Neural cell (in vitro differentiated cells): ENCODE measurements at regions not wholly inside any gene's neighbourhood (a gene's known extent, or its start where the extent isn't known, plus 50 kb on each side); places are given as distances from the start of the nearest gene placed in this dataset.

ENCODE experiments used
- H2AFZ ChIP-seq: fragments of 200-600, 300-800 bp; sonication (generic), shearing (Covaris generic); 2 replicates; pipeline ENCODE4 v1.6.0; 2014; ENCODE audit warnings: low read depth, mild to moderate bottlenecking, antibody characterized with exemption, low read length, moderate library complexity
- H3F3A ChIP-seq: fragments of 200-600 bp; shearing (Covaris generic); 2 replicates; pipeline ENCODE4 v1.6.1; 2016; ENCODE audit warnings: mild to moderate bottlenecking, moderate library complexity, mixed read lengths, antibody characterized with exemption, low read length; ENCODE audit not compliant: insufficient read depth, poor library complexity, severe bottlenecking
- H3K27ac ChIP-seq: fragments of 200-600, 300-800 bp; sonication (generic), shearing (Covaris generic); 2 replicates; pipeline ENCODE4 v1.5.1; 2014; ENCODE audit warnings: mild to moderate bottlenecking, low read length, moderate library complexity
- H3K27me3 ChIP-seq: fragments of 300-800, 200-600 bp; sonication (generic), shearing (Covaris generic); 2 replicates; pipeline ENCODE4 v1.6.0; 2014; ENCODE audit warnings: mild to moderate bottlenecking, low read depth, low read length, moderate library complexity; ENCODE audit not compliant: insufficient read depth
- H3K36me3 ChIP-seq: fragments of 300-800, 200-600 bp; sonication (generic), shearing (Covaris generic); 2 replicates; pipeline ENCODE4 v1.5.1; 2014; ENCODE audit warnings: mild to moderate bottlenecking, antibody characterized with exemption, low read length, moderate library complexity; ENCODE audit not compliant: insufficient read depth
- H3K4me2 ChIP-seq: fragments of 300-800, 200-600 bp; sonication (generic), shearing (Covaris generic); 2 replicates; pipeline ENCODE4 v1.6.0; 2014; ENCODE audit warnings: mild to moderate bottlenecking, low read length
- H3K4me3 ChIP-seq: fragments of 300-800, 200-600 bp; sonication (generic), shearing (Covaris generic); 2 replicates; pipeline ENCODE4 v1.5.1; 2014; ENCODE audit warnings: mild to moderate bottlenecking, low read length, moderate library complexity
- H3K79me2 ChIP-seq: fragments of 200-600 bp; shearing (Covaris generic); replicated peaks from 2 replicates; pipeline ENCODE4 v1.6.0; 2014; ENCODE audit warnings: mild to moderate bottlenecking, low read length, moderate library complexity; ENCODE audit not compliant: insufficient read depth
- H3K9ac ChIP-seq: fragments of 300-800, 200-600 bp; sonication (generic), shearing (Covaris generic); 2 replicates; pipeline ENCODE4 v1.6.1; 2016; ENCODE audit warnings: mild to moderate bottlenecking, low read length, mixed read lengths
- H3K9me2 ChIP-seq: fragments of 200-600 bp; shearing (Covaris generic); 2 replicates; pipeline ENCODE4 v1.6.1; 2016; ENCODE audit warnings: mild to moderate bottlenecking, low read length, mixed read lengths; ENCODE audit not compliant: insufficient read depth
- H3K9me3 ChIP-seq: fragments of 200-600, 300-800 bp; sonication (generic), shearing (Covaris generic); 2 replicates; pipeline ENCODE4 v1.6.1; 2016; ENCODE audit warnings: mild to moderate bottlenecking, mixed run types, low read length, moderate library complexity, mixed read lengths
- H4K20me1 ChIP-seq: fragments of 200-600 bp; shearing (Covaris generic); 2 replicates; pipeline ENCODE4 v1.6.1; 2016; ENCODE audit warnings: mild to moderate bottlenecking, mixed run types; ENCODE audit not compliant: insufficient read depth
- EP300 ChIP-seq: fragments of 450-650 bp; conservative IDR thresholded peaks from 2 replicates; pipeline ENCODE4 v1.6.1; 2014; ENCODE audit warnings: antibody characterized with exemption, mild to moderate bottlenecking, moderate library complexity; ENCODE audit not compliant: poor library complexity, severe bottlenecking
- EZH2 ChIP-seq: fragments of 200-600, 300-800 bp; shearing (Covaris generic), sonication (generic); IDR thresholded peaks from 2 replicates; pipeline ENCODE4 v1.6.1; 2014; ENCODE audit warnings: antibody characterized with exemption, low read length, borderline replicate concordance, mild to moderate bottlenecking; ENCODE audit not compliant: insufficient read depth, poor library complexity, severe bottlenecking
- MXI1 ChIP-seq: fragments of 450-650 bp; conservative IDR thresholded peaks from 2 replicates; pipeline ENCODE4 v1.6.1; 2014; ENCODE audit warnings: antibody characterized with exemption, mild to moderate bottlenecking; ENCODE audit not compliant: poor library complexity, severe bottlenecking
- POLR2AphosphoS5 ChIP-seq: IDR thresholded peaks from 2 replicates; pipeline ENCODE4 v1.6.1; 2012
- RAD21 ChIP-seq: fragments of 450-650 bp; conservative IDR thresholded peaks from 2 replicates; pipeline ENCODE4 v1.6.1; 2014; ENCODE audit warnings: antibody characterized with exemption, mild to moderate bottlenecking, moderate library complexity
- SMC3 ChIP-seq: fragments of 450-650 bp; conservative IDR thresholded peaks from 2 replicates; pipeline ENCODE4 v1.6.1; 2014; ENCODE audit warnings: antibody characterized with exemption, mild to moderate bottlenecking, moderate library complexity; ENCODE audit not compliant: poor library complexity
- TAF1 ChIP-seq: IDR thresholded peaks from 2 replicates; pipeline ENCODE4 v1.6.1; 2012; ENCODE audit warnings: low read depth
- TF ChIP-seq, protein P1 (sequence below): fragments of 450-650 bp; IDR thresholded peaks from 2 replicates; pipeline ENCODE4 v1.5.1; 2014; ENCODE audit warnings: antibody characterized with exemption, mild to moderate bottlenecking, moderate library complexity; ENCODE audit not compliant: poor library complexity, severe bottlenecking
- TF ChIP-seq, protein P2 (sequence below): IDR thresholded peaks from 2 replicates; pipeline ENCODE4 v1.6.1; 2012; ENCODE audit warnings: borderline replicate concordance

DNA sequence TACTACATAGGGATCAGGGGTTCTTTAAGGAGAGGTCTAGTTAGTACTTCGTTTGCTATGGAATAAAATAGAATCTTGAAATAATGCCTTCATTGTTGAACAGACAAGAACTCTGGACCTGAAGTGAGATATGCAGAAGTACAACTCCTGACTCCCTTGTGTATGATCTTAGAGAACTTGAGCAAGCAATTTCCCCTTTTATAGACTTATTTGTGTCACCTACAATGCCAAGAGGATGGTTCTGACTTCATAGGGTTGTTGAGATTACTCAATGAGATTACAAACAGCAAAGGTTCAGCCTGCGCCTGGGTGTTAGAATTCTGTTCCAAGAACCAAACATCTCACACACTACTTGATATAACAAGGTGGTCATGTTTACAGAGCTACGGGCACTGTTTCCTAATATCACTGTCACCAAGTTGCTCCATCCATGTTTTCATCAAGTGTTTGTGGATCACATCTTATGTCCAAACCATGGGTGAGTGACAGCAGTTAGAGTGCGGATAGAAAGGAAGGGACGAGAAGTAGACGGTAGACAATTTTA lies 76.7 kb upstream of the ADAMTS9 start:
- no peaks in the 10 kb centered on the region for H3K36me3 ChIP-seq
- no peaks in the 10 kb centered on the region for H3K79me2 ChIP-seq
- H3K9ac ChIP-seq: no peak overlapping the region
- no peaks in the 10 kb centered on the region for H3K9me3 ChIP-seq
- H3F3A ChIP-seq: no peaks in the 10 kb centered on the region
- H3K27me3 ChIP-seq: no peaks in the 10 kb centered on the region
- no peaks in the 10 kb centered on the region for H3K9me2 ChIP-seq
- H3K4me3 ChIP-seq: no peak overlapping the region
- H4K20me1 ChIP-seq: no peaks in the 10 kb centered on the region
- TF ChIP-seq, protein P1, sequence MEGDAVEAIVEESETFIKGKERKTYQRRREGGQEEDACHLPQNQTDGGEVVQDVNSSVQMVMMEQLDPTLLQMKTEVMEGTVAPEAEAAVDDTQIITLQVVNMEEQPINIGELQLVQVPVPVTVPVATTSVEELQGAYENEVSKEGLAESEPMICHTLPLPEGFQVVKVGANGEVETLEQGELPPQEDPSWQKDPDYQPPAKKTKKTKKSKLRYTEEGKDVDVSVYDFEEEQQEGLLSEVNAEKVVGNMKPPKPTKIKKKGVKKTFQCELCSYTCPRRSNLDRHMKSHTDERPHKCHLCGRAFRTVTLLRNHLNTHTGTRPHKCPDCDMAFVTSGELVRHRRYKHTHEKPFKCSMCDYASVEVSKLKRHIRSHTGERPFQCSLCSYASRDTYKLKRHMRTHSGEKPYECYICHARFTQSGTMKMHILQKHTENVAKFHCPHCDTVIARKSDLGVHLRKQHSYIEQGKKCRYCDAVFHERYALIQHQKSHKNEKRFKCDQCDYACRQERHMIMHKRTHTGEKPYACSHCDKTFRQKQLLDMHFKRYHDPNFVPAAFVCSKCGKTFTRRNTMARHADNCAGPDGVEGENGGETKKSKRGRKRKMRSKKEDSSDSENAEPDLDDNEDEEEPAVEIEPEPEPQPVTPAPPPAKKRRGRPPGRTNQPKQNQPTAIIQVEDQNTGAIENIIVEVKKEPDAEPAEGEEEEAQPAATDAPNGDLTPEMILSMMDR: no peak
- TF ChIP-seq, protein P2, sequence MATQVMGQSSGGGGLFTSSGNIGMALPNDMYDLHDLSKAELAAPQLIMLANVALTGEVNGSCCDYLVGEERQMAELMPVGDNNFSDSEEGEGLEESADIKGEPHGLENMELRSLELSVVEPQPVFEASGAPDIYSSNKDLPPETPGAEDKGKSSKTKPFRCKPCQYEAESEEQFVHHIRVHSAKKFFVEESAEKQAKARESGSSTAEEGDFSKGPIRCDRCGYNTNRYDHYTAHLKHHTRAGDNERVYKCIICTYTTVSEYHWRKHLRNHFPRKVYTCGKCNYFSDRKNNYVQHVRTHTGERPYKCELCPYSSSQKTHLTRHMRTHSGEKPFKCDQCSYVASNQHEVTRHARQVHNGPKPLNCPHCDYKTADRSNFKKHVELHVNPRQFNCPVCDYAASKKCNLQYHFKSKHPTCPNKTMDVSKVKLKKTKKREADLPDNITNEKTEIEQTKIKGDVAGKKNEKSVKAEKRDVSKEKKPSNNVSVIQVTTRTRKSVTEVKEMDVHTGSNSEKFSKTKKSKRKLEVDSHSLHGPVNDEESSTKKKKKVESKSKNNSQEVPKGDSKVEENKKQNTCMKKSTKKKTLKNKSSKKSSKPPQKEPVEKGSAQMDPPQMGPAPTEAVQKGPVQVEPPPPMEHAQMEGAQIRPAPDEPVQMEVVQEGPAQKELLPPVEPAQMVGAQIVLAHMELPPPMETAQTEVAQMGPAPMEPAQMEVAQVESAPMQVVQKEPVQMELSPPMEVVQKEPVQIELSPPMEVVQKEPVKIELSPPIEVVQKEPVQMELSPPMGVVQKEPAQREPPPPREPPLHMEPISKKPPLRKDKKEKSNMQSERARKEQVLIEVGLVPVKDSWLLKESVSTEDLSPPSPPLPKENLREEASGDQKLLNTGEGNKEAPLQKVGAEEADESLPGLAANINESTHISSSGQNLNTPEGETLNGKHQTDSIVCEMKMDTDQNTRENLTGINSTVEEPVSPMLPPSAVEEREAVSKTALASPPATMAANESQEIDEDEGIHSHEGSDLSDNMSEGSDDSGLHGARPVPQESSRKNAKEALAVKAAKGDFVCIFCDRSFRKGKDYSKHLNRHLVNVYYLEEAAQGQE: no peak
- no peak overlapping the region for H3K27ac ChIP-seq
- no peak overlapping the region for H3K4me2 ChIP-seq
- H2AFZ ChIP-seq: no peak overlapping the region

DNA sequence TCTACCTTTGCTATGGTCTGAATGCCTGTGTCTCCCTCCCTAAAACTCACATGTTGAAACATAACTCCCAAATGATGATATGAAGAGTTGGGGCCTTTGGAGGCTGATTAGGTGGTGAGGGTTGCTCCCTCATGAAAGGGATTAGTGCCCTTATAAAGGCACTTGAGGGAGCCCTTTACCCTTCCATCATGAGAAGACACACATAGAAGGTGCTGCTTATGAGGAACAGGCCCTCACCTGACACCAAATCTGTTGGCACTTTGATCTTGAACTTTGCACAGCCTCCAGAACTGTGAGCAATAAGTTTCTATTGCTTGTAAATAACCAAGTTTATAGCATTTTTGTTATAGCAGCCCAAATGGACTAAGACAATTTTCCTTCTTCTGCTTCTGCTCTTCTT lies 76.2 kb upstream of the ADAMTS9 start:
- Histone ChIP-seq H3K79me2 (no peaks in the 10 kb centered on the region), H4K20me1 (no peaks in the 10 kb centered on the region), H3K9ac (no peak overlapping the region), H3K4me3 (no peak overlapping the region), H3K36me3 (no peaks in the 10 kb centered on the region), H2AFZ (no peak overlapping the region), H3K27me3 (no peaks in the 10 kb centered on the region), H3K9me3 (no peaks in the 10 kb centered on the region), H3K27ac (no peak overlapping the region), H3F3A (no peaks in the 10 kb centered on the region), H3K4me2 (no peak overlapping the region), H3K9me2 (no peaks in the 10 kb centered on the region)
- TF ChIP-seq RAD21: no peak

DNA sequence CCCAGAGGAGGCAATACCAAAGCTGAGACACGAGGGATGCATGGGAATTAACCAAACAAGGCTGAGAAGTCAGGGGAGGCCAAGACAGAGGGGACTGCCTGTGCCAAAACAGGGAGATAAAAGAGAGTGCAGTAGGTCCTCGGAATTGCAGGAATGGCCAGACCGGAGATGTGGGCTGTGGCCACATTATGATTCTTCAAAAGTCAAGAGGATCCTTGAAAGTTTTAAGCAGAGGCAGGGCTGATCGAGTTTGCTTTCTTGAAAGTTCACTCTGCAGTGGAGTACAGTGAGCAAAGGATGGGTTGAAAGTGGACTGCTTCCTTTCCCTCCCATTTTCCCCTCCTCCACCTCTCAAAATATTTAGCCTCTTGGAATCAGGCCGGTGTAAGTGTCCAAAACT lies 73.9 kb upstream of the ADAMTS9 start:
- no peak overlapping the region for H3K4me2 ChIP-seq
- H3F3A ChIP-seq: no peaks in the 10 kb centered on the region
- no peaks in the 10 kb centered on the region for H3K79me2 ChIP-seq
- H4K20me1 ChIP-seq: no peaks in the 10 kb centered on the region
- H3K9me3 ChIP-seq: no peaks in the 10 kb centered on the region
- H3K36me3 ChIP-seq: no peaks in the 10 kb centered on the region
- no peak overlapping the region for H3K27ac ChIP-seq
- H3K4me3 ChIP-seq: no peak overlapping the region
- H3K9ac ChIP-seq: no peak overlapping the region
- no peaks in the 10 kb centered on the region for H3K9me2 ChIP-seq
- TF ChIP-seq SMC3: no peak
- no peak for TF ChIP-seq POLR2AphosphoS5
- no peak for TF ChIP-seq TAF1
- TF ChIP-seq EZH2: no peak
- TF ChIP-seq EP300: no peak
- no peak for TF ChIP-seq RAD21
- TF ChIP-seq MXI1: no peak
- TF ChIP-seq, protein P2: no peak
- H2AFZ ChIP-seq: no peak overlapping the region
- H3K27me3 ChIP-seq: no peaks in the 10 kb centered on the region
